GM18870 (cell line): ENCODE measurements at regions not wholly inside any gene's neighbourhood (a gene's known extent, or its start where the extent isn't known, plus 50 kb on each side); places are given as distances from the start of the nearest gene placed in this dataset.

Source experiments
- ATAC-seq: cut with Tn5 transposase; IDR thresholded peaks from one replicate; pipeline ENCODE4 v1.9.1; 2021; ENCODE audit warnings: moderate library complexity; ENCODE audit not compliant: unreplicated experiment

DNA sequence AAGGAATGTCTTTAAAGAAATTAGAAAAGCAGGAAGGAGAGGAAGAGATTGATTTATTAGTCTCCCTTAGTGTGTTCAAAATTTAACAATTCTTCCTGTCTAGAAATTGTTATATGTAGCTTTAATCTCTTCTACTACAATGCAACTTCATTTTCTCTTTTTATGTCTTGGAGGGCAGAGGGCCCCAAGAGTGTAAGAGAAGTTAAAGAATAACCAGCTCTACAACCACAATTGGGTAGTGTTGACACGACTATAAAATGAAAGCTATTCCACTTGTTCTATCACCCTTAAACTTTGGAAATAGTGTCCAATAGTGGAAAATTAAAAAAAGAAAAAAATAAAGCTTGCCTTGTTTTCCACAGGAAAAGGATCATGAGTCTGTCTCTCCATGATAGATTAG is 82.6 kb upstream of the DPYD start:
- peak; percentile 60 for ATAC-seq

DNA sequence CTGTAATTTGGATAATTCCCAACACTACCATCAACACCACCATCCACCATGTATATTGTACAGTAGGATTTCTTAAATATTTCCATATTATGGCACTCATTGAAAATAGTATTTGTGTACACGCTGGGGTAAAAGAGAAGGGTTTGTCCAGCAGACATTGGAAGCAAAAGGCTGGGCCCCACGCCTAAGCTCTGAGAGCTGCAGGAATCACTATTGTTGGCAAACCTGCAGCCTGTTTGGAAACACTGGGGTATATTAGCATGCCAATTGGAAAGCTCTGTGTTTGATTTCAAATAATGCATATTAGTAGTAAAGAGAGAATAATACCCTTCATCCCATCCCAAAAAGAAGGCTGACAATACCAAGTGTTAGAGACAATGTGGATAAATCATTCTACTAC is 81.5 kb upstream of the DPYD start:
- no peak for ATAC-seq

DNA sequence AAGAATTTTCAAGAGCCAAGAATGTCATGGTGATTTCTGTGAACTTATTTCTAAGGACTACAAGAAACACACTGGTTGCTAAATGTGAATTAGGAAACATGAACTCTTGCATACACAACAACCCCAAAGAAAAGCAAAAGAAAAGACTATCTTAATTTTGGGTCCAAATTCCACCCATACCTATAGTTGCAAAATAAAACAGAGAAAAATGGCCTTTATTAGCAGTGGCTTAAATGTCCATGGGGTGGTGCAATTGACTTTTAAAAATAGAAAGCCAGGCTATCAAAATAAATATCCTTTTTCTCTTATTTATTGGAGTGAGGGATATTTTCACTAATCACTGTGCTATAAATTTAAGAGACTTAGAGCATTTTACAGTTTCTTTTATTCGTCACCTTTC is 80.9 kb upstream of the DPYD start:
- ATAC-seq: no peak

DNA sequence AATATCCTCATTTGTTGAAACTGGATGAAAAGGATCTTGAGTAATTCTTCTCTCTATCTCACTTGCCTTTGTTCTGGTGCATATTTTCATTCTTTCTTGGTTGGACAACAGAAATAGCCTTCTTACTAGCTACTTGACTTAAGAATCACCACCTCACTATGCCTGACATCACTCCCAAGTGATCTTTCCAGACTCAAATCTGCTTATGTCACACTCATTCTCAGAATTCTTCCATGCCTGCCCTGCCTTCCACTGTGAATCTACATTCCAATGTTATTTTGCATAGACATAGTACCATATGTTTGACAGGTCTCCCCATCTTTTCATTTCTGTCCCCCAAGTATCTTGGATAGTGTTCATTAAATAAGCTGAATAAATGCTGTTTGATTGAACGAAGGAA is 78.5 kb upstream of the DPYD start:
- ATAC-seq: no peak

DNA sequence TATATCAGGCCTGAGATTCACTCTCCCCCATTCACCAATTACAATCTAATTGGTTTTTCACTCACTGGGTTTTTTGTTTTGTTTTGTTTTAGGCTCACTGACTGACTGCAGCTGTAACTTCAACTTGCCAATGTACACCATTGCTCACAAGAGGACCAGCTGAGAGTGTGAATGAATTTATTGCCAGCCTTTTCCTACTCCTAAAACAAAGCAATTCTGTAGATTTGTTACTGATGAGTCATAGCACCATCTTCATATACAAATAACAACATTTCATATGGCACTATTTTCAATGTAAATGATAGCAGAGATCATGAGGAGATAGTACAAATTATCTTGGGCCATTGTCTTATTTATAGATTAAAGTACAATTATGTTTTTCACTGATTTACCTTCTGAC is 76.0 kb upstream of the DPYD start:
- no peak for ATAC-seq

DNA sequence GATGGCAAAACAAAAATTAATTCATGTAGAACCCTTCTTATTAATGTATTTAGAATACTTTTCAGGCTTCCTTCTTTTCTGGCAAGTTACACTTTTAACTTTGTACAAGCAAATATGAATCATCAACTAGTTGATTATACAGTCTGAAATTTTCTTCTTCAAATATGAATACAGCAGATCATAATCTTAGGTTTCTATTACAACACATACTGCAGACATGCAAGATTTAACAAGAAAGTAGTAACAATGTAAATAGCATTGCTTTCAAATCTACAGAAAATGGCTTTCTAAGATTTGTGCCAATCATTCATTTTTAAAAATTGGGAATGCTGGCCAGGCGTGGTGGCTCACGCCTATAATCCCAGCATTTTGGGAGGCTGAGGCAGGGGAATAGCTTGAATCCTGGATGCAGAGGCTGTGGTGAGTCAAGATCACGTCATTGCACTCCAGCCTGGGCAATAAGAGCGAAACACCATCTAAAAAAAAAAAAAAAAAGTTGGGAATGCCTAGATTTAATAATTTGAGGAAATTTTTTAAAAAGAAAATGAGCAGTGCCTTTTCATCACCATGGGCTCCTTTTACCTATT is 68.4 kb upstream of the DPYD start:
- no peak for ATAC-seq

DNA sequence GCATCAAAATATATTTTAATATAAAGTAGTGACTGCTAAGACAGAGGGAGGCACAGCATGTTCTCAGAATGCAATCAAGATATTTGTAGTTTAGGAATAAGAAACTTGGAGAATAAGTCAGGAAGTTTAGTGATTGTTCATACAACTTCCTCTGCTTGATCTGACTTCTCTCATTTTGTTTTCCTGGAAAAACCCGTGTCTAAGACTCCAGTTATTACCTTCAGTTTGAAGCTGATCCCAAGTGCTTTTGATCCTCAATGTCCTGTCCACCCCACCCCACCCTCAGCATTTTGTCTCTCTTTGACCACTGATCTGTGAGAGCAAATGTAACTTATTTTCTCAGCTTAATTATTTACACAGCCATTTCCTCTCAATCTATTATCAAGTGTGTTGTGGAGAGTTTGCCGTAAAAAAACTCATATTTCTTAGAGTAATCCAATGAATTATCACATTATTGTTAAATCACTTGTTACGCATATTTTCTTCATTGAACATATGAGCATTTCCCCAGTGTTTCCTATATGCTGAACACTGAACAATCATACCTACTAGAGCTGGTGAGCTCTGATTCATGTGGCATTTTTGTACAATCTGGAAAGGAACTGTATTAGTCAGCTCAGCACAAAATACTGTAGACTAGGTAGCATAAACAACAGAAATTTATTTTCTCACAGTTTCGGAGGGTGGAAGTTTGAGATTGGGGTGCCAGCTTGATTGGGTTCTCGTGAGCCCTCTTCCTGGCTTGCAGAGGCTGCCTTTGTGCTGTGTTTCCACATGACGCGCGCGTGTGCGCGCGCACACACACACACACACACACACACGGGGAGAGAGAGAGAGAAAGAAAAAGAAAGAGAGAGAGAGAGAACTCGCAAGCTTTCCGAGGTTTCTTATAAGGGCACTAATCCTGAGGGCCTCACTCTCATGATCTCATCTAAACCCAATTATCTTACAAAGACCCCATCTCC is 65.5 kb upstream of the DPYD start:
- ATAC-seq: no peak

DNA sequence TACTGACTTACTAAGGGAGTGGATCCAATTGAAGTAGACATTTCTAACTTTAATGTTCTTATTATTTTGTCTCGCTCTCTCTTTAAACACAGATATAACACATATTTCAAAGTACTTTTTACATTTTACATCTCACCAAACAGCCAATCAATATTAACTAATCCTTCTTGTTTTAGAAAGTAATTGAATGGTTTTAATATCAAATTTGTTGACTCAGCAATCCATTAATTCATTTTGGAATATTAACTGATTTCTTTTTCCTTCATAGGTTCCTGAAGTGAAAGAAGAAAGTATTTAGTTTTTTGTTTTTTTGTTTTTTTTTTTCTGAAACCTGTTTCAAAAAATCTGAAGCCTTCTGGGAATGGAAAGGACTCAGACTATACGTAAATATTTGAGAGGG is 62.3 kb upstream of the DPYD start:
- no peak for ATAC-seq

DNA sequence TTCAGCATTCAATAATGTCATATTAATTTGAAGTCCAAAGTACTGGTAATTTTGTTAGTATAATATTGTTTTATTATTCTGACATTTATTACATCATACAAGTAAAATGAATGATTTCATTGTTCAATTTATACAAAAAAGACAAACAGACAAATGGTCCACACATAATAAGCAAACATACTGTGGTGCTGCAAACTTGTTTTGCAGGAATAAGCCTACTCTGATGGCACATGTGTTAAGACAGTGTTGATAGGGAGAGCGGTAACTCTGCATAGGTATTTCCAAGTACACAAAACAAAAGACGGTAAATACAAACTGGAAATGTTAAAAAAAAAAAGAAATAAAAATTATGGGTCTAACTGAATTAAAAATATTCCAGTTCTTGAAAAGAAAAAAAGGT is 59.7 kb upstream of the DPYD start:
- ATAC-seq: no peak

DNA sequence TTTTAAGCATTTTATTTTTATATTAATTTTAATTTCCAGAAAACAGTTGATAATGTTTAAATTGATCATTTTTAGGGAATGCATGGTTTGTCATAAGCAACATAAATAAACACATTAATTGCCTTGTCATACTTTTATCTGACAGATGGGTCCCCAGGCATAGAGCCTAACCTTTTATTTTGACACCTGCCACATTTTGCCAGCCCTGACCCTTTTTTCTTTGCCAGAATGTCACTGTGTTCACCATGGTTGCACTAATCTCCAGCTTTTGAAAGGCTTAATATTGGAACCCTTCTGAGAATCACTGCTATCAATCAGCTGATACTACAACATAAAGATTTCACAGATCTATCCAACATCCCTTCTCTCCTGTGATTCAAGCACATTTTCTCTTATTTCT is 56.0 kb upstream of the DPYD start:
- no peak for ATAC-seq
